C4-2B (cell line): ENCODE measurements at regions not wholly inside any gene's neighbourhood (a gene's known extent, or its start where the extent isn't known, plus 50 kb on each side); places are given as distances from the start of the nearest gene placed in this dataset.
"Not testable (repeated sequence)": the region's sequence is repeated elsewhere in the genome, so short reads cannot be mapped to it uniquely, and the experiment has no call there.

Experiments used
- H3K27ac ChIP-seq: fragments of 450-650 bp; 2 replicates; pipeline ENCODE4 v1.5.1; 2017
- ZFX ChIP-seq: fragments of 450-650 bp; IDR thresholded peaks from 2 replicates; pipeline ENCODE4 v1.6.1; 2017
- TF ChIP-seq, protein P1 (sequence below): fragments of 450-650 bp; conservative IDR thresholded peaks from 2 replicates; pipeline ENCODE4 v1.5.1; 2017; ENCODE audit warnings: mild to moderate bottlenecking

DNA sequence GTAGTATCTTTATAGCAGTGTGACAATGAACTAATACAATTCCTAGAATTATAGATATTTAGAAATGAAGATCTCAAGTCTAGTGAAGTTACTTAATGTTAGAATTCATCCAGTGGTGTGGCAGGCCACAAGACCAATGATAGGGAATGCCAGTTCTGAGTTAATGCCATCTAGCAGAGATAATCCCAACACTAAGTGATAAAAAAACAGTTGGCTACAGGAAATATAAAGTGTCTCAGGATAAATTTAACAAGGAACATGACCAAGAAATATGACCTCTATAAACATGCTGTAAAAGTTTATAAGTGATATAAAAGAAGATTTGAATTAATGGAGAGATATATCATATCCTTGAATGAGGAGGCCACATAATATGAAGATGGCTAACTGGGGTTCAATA, 1790.5 kb upstream of the ADGRL3 start:
- TF ChIP-seq, protein P1, sequence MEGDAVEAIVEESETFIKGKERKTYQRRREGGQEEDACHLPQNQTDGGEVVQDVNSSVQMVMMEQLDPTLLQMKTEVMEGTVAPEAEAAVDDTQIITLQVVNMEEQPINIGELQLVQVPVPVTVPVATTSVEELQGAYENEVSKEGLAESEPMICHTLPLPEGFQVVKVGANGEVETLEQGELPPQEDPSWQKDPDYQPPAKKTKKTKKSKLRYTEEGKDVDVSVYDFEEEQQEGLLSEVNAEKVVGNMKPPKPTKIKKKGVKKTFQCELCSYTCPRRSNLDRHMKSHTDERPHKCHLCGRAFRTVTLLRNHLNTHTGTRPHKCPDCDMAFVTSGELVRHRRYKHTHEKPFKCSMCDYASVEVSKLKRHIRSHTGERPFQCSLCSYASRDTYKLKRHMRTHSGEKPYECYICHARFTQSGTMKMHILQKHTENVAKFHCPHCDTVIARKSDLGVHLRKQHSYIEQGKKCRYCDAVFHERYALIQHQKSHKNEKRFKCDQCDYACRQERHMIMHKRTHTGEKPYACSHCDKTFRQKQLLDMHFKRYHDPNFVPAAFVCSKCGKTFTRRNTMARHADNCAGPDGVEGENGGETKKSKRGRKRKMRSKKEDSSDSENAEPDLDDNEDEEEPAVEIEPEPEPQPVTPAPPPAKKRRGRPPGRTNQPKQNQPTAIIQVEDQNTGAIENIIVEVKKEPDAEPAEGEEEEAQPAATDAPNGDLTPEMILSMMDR = no peak
- no peak for TF ChIP-seq ZFX
- no peak overlapping the region for H3K27ac ChIP-seq

DNA sequence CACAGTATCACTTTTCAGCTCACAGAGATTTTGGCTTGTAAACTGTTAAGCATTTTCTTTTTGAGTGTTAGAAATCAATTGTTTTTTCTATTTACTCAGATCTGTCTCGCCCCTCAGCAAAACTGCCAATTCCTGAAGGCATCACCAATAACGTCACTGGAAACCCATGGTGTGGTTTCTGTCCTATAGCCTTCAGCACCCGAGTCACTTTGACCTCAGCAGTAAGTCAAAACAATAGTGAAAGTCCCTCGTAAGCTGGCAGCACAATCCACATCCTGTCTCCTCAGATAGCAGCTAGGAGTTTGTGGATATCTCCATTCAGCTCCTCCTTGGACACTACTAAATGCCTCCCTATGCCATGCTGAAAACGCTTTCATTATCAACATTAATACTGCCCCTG, 1787.4 kb upstream of the ADGRL3 start:
- TF ChIP-seq ZFX = no peak
- TF ChIP-seq, protein P1 = no peak

DNA sequence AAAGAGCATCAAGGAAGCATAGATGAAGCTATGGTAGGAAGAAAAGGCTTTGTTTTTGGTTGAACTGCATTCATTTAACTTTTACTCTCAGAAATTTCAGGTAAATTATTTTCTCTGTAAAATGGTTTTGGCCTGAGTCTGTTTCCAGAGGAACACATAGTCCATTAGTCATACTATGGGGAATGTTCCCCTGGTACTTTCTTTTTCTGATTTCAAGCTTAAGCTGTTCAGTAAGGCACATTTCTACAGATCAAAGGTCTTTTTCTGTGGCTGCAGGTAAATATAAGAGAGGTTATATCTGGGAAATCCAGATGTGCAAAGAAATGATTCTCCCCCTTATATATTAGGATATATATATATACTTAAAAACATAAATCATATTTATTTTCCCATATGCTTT, 1744.4 kb upstream of the ADGRL3 start:
- H3K27ac ChIP-seq = no peak overlapping the region
- TF ChIP-seq ZFX = no peak
- TF ChIP-seq, protein P1 = no peak

More for the DNA sequence above, 1787.4 kb upstream of the ADGRL3 start:
- no peak overlapping the region for H3K27ac ChIP-seq

DNA sequence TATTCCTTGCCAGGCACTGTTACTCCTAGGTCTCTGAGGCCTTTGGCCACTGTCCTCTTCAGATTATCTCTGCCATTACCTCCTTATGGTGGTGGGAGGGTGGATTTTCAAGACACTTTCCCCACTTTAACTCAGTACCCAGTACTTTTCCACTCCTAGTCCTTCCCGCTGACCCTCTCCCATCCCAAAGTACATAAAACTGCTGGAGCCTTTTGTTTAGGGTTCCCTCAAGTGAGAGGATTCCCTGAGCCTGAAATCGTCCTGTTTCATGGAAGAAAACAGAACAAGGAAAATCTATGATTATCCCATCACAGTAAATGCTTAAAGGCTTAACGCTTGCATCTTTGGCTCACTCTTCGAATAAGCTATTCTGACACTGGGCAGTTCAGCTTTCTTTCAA, 1742.5 kb upstream of the ADGRL3 start:
- no peak overlapping the region for H3K27ac ChIP-seq
- TF ChIP-seq ZFX = no peak
- TF ChIP-seq, protein P1 = no peak

DNA sequence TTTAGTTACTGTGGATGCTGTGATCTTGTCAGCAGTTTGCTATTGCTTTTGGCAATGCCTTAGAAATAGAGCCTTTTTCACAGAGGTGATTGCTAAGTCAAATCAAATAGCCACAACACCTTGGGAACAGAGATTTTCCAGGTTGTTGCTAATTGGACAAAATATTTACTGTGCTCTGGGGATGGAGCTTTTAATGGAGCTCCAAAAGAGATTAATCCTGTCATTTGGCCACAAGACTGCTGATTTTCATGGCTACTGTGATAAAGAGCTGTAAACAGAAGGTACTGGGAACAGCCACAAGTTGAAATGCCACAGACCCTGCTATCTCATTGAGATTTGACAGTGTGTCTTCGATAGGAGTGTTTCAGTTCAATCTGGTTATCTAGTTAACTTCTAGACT, 1715.2 kb upstream of the ADGRL3 start:
- no peak overlapping the region for H3K27ac ChIP-seq
- TF ChIP-seq, protein P1 = no peak
- TF ChIP-seq ZFX = no peak

DNA sequence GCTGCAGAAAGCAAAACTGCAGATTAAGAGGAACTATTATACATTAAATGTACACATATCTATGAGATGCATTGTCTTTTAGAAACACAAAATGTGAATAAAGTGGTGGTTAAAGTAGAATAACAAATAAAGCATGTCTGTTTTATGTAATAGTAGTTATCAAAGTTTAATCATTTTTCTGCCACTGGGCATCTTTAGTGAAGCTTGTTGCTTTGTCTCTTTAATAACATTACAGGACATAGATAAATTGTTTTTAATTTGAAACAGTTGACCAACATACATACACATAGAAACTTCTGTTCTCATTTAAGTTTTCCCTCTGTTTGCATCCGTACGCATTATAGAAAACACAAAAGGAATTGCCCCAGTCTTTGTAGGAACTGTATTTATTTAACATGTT, 1700.0 kb upstream of the ADGRL3 start:
- TF ChIP-seq, protein P1 = no peak
- TF ChIP-seq ZFX = no peak

DNA sequence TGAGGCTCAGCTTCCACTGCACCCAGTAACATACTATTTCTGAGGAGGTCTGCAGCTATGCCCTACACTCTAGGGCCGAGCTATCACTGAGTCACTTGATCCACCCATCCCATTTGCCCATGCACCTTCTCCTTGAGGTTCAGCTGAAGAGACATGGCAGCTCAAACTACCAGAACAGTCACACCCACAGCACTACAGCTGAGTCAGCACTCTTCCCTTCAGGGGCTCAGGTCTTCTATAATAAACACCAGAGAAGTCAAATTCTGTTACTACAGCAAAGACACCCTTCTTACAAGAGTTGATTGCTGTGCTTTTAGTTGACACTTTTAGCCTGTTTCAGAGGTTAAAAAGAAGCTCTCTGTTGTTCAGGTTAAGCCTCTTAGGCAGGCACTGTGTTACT, 1696.4 kb upstream of the ADGRL3 start:
- H3K27ac ChIP-seq = no peak overlapping the region
- no peak for TF ChIP-seq ZFX
- TF ChIP-seq, protein P1 = no peak

More for the DNA sequence above, 1700.0 kb upstream of the ADGRL3 start:
- no peak overlapping the region for H3K27ac ChIP-seq

DNA sequence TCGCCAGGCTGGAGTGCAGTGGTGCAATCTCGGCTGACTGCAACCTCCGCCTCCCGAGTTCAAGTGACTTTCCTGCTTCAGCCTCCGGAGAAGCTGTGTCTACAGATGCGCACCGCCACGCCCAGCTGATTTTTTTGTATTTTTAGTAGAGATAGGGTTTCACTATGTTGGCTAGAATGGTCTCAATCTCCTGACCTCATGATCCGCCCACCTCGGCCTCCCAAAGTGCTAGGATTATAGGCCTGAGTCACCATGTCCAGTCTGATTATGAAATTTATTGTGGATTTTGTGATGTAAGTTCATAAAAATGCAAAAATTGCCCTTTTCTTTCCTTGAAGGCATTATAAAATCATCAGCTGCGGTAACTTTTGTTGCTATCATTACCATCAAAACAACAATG, 1688.3 kb upstream of the ADGRL3 start:
- not testable (repeated sequence) for H3K27ac ChIP-seq
